IMR-90 (cell line): ENCODE measurements at regions not wholly inside any gene's neighbourhood (a gene's known extent, or its start where the extent isn't known, plus 50 kb on each side); places are given as distances from the start of the nearest gene placed in this dataset.

Source experiments
- ATAC-seq: fragments of 200-7000 bp; cut with Tn5 transposase; 2 replicates; pipeline ENCODE4 v1.9.1; 2020; ENCODE audit warnings: low read depth, mild to moderate bottlenecking, moderate library complexity
- BruUV-seq: library from RNA; stranded (reverse); fragments of 400-500 nt; replicated peaks from 2 replicates; lab custom pipeline; 2021; lab: Mats Ljungman, UMichigan
- CTCF ChIA-PET: fragments of 300-600 bp; formaldehyde crosslinking; extraction: SDS; loops from one replicate; lab custom pipeline; 2021; ENCODE audit warnings: antibody characterized with exemption; lab: Yijun Ruan, JAX
- POLR2A ChIA-PET: fragments of 300-600 bp; sonication (Branson Sonifier 250); formaldehyde crosslinking; loops from one replicate; lab custom pipeline; 2022; ENCODE audit warnings: antibody characterized with exemption; ENCODE audit not compliant: unreplicated experiment; lab: Charles Lee
- DNase-seq: peaks from one replicate; pipeline ENCODE4 v3.0.0; 2013
- H2AFZ ChIP-seq: replicated peaks from 2 replicates; pipeline ENCODE3; 2013; ENCODE audit warnings: low read length, mild to moderate bottlenecking; ENCODE audit not compliant: poor library complexity
- H2AK5ac ChIP-seq: 2 replicates; pipeline ENCODE4 v1.6.1; 2013; ENCODE audit warnings: low read depth, low read length, inconsistent platforms
- H2AK9ac ChIP-seq: replicated peaks from 2 replicates; pipeline ENCODE3; 2013; ENCODE audit warnings: mild to moderate bottlenecking, low read depth, low read length, moderate library complexity; ENCODE audit not compliant: poor library complexity
- H2BK120ac ChIP-seq: 2 replicates; pipeline ENCODE4 v1.6.1; 2013; ENCODE audit warnings: low read depth, low read length, inconsistent platforms
- H2BK15ac ChIP-seq: 3 replicates; pipeline ENCODE4 v1.6.1; 2013; ENCODE audit warnings: low read depth, low read length, inconsistent platforms
- H2BK20ac ChIP-seq: 2 replicates; pipeline ENCODE4 v1.6.1; 2013; ENCODE audit warnings: low read depth, mild to moderate bottlenecking, inconsistent platforms, low read length, moderate library complexity
- H2BK5ac ChIP-seq: 2 replicates; pipeline ENCODE4 v1.6.1; 2013; ENCODE audit warnings: mild to moderate bottlenecking, low read depth, low read length, inconsistent platforms; ENCODE audit not compliant: poor library complexity, severe bottlenecking
- H3K14ac ChIP-seq: replicated peaks from 2 replicates; pipeline ENCODE4 v1.6.1; 2013; ENCODE audit warnings: low read depth, low read length, inconsistent platforms
- H3K18ac ChIP-seq: 2 replicates; pipeline ENCODE4 v1.6.1; 2013; ENCODE audit warnings: low read depth, low read length, control low read depth
- H3K23ac ChIP-seq: 2 replicates; pipeline ENCODE4 v1.6.1; 2013; ENCODE audit warnings: low read depth, low read length, inconsistent platforms
- H3K27ac ChIP-seq: 2 replicates; pipeline ENCODE4 v1.5.1; 2013; ENCODE audit warnings: mild to moderate bottlenecking, control low read depth, low read length; ENCODE audit not compliant: insufficient read depth
- H3K27me3 ChIP-seq: 2 replicates; pipeline ENCODE4 v1.6.1; 2013; ENCODE audit warnings: low read length; ENCODE audit not compliant: control insufficient read depth, insufficient read depth
- H3K36me3 ChIP-seq: 2 replicates; pipeline ENCODE4 v1.6.1; 2013; ENCODE audit warnings: low read length, mixed read lengths; ENCODE audit not compliant: control insufficient read depth, insufficient read depth
- H3K4ac ChIP-seq: 2 replicates; pipeline ENCODE4 v1.6.1; 2013; ENCODE audit warnings: low read depth, low read length, inconsistent platforms
- H3K4me1 ChIP-seq: 2 replicates; pipeline ENCODE4 v1.6.1; 2013; ENCODE audit warnings: low read length, mixed read lengths; ENCODE audit not compliant: control insufficient read depth, insufficient read depth
- H3K4me2 ChIP-seq: 2 replicates; pipeline ENCODE4 v1.6.1; 2013; ENCODE audit warnings: low read depth, mild to moderate bottlenecking, control low read depth, low read length, moderate library complexity
- H3K4me3 ChIP-seq: 2 replicates; pipeline ENCODE4 v1.5.1; 2013; ENCODE audit warnings: low read depth, mild to moderate bottlenecking, control low read depth, low read length, moderate library complexity; ENCODE audit not compliant: insufficient read depth
- H3K56ac ChIP-seq: 2 replicates; pipeline ENCODE4 v1.6.1; 2013; ENCODE audit warnings: low read length, inconsistent platforms; ENCODE audit not compliant: insufficient read depth; ENCODE audit errors: extremely low read depth
- H3K79me1 ChIP-seq, 2 experiments: 2 replicates each; pipeline ENCODE4 v1.6.1; 2013; ENCODE audit warnings: low read length in 2 of 2, inconsistent platforms in 1 of 2, low read depth in 1 of 2
- H3K9ac ChIP-seq: 2 replicates; pipeline ENCODE4 v1.6.1; 2013; ENCODE audit warnings: low read depth, low read length, control low read depth
- H3K9me1 ChIP-seq: 2 replicates; pipeline ENCODE4 v1.6.1; 2013; ENCODE audit warnings: low read length, inconsistent platforms; ENCODE audit not compliant: insufficient read depth
- H3K9me3 ChIP-seq: 2 replicates; pipeline ENCODE4 v1.6.1; 2013; ENCODE audit warnings: low read length; ENCODE audit not compliant: control insufficient read depth, insufficient read depth
- H4K20me1 ChIP-seq: 2 replicates; pipeline ENCODE4 v1.6.1; 2013; ENCODE audit warnings: low read length, inconsistent platforms; ENCODE audit not compliant: insufficient read depth
- H4K5ac ChIP-seq: 2 replicates; pipeline ENCODE4 v1.6.1; 2013; ENCODE audit warnings: mild to moderate bottlenecking, low read depth, low read length, control low read depth
- H4K8ac ChIP-seq, 2 experiments: 2 replicates each; pipeline ENCODE4 v1.6.1; 2013; ENCODE audit warnings: low read depth in 2 of 2, low read length in 2 of 2, control low read depth in 1 of 2, inconsistent platforms in 1 of 2
- H4K91ac ChIP-seq: 2 replicates; pipeline ENCODE4 v1.6.1; 2013; ENCODE audit warnings: low read depth, low read length, inconsistent platforms; ENCODE audit not compliant: insufficient read depth
- BHLHE40 ChIP-seq: fragments of 150-350 bp; IDR thresholded peaks from 2 replicates; pipeline ENCODE4 v1.6.1; 2016; ENCODE audit warnings: mild to moderate bottlenecking, low read depth, low read length
- CEBPB ChIP-seq: IDR thresholded peaks from 2 replicates; pipeline ENCODE4 v1.6.1; 2012; ENCODE audit warnings: low read depth, low read length, improper control_type of control experiment
- CHD1 ChIP-seq: IDR thresholded peaks from 2 replicates; pipeline ENCODE4 v1.6.1; 2012; ENCODE audit warnings: low read depth, low read length, improper control_type of control experiment
- FOS ChIP-seq: fragments of 150-350 bp; IDR thresholded peaks from 2 replicates; pipeline ENCODE4 v1.6.1; 2016; ENCODE audit warnings: low read depth, low read length
- MAFK ChIP-seq: IDR thresholded peaks from 2 replicates; pipeline ENCODE4 v1.6.1; 2012; ENCODE audit warnings: low read depth, low read length, improper control_type of control experiment
- MAZ ChIP-seq: IDR thresholded peaks from 2 replicates; pipeline ENCODE4 v1.6.1; 2012; ENCODE audit warnings: low read depth, mild to moderate bottlenecking, low read length, improper control_type of control experiment, moderate library complexity, borderline replicate concordance
- MXI1 ChIP-seq: IDR thresholded peaks from 2 replicates; pipeline ENCODE4 v1.6.1; 2012; ENCODE audit warnings: low read depth, mild to moderate bottlenecking, low read length, moderate library complexity, borderline replicate concordance
- NFE2L2 ChIP-seq: fragments of 150-350 bp; IDR thresholded peaks from 2 replicates; pipeline ENCODE4 v1.6.1; 2016; ENCODE audit warnings: low read depth, mild to moderate bottlenecking, low read length
- POLR2A ChIP-seq: IDR thresholded peaks from 2 replicates; pipeline ENCODE4 v1.6.1; 2012; ENCODE audit warnings: mild to moderate bottlenecking, low read depth, low read length
- RAD21 ChIP-seq: IDR thresholded peaks from 2 replicates; pipeline ENCODE4 v1.6.1; 2012; ENCODE audit warnings: low read length, improper control_type of control experiment
- RCOR1 ChIP-seq: IDR thresholded peaks from 2 replicates; pipeline ENCODE4 v1.6.1; 2012; ENCODE audit warnings: mild to moderate bottlenecking, low read length, improper control_type of control experiment; ENCODE audit not compliant: insufficient replicate concordance
- RFX5 ChIP-seq: IDR thresholded peaks from 2 replicates; pipeline ENCODE4 v1.8.0; 2012; ENCODE audit warnings: low read depth, mild to moderate bottlenecking, low read length, moderate library complexity
- SMC3 ChIP-seq: fragments of 150-350 bp; IDR thresholded peaks from 2 replicates; pipeline ENCODE4 v1.6.1; 2016; ENCODE audit warnings: low read depth, mild to moderate bottlenecking, antibody characterized with exemption, low read length, moderate library complexity
- WGBS, 2 experiments: methylation state at CpG; one replicate each; pipeline versions ENCODE4 v1.1.5 to v1.1.7; 2013; ENCODE audit warnings: missing lambda C conversion rate in 2 of 2; ENCODE audit not compliant: insufficient read length in 1 of 2; ENCODE audit errors: extremely low coverage in 2 of 2; 5-methylcytosine and 5-hydroxymethylcytosine counted together
- dilution Hi-C: fragments of 300-500 bp; cut with HindIII; formaldehyde crosslinking; loops from one replicate; pipeline ENCODE4 v1.14.3; 2018; ENCODE audit warnings: low sequenced_read_pairs; ENCODE audit not compliant: unreplicated experiment
- in situ Hi-C: fragments of 300-500 bp; cut with MboI; formaldehyde crosslinking; loops from 3 replicates; pipeline ENCODE4 v1.14.3; 2019; ENCODE audit warnings: low sequenced_read_pairs, inconsistent platforms, mixed read lengths
- intact Hi-C: fragments of 100-400 bp; cut with micrococcal nuclease; formaldehyde crosslinking; loops from 2 replicates; pipeline ENCODE4 v1.10.0; 2022
- TF ChIP-seq, protein P1 (sequence below): conservative IDR thresholded peaks from 2 replicates; pipeline ENCODE4 v1.5.1; 2012; ENCODE audit warnings: mild to moderate bottlenecking, low read depth, low read length, improper control_type of control experiment
- TF ChIP-seq, protein P2 (sequence below): fragments of 150-350 bp; IDR thresholded peaks from 2 replicates; pipeline ENCODE4 v1.6.1; 2017; ENCODE audit warnings: mild to moderate bottlenecking, antibody characterized with exemption, low read length, low read depth
- TF ChIP-seq, protein P3 (sequence below): fragments of 150-350 bp; IDR thresholded peaks from 2 replicates; pipeline ENCODE4 v1.6.1; 2016; ENCODE audit warnings: low read depth, mild to moderate bottlenecking, low read length, moderate library complexity, borderline replicate concordance

DNA sequence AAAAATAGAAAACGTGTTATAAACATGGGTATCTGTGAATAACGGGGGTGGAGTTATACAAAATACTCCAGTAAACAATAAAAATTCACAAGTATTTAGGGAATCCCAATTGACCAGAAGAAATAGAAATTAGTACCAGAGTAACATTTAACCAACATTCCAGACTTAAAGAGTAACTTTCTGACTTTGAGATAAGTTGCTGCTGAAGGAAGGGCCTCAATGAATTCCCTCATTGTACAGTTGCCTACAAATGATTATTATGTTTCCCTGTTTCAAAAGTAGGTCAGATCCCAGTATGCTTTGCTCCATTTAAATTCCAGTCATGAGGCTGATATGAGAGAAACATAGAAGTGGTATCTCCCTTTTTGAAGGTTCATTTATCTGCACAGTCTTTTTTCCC is 88.3 kb upstream of the KCNH7 start:
- Histone ChIP-seq H3K27ac (no peak overlapping the region), H2BK20ac (no peak overlapping the region), H3K4me2 (no peak overlapping the region), H3K18ac (no peak overlapping the region), H4K8ac (no peak overlapping the region), H3K4me1 (no peaks in the 10 kb centered on the region), H2BK15ac (no peak overlapping the region), H4K20me1 (no peaks in the 10 kb centered on the region), H3K27me3 (no peaks in the 10 kb centered on the region), H4K91ac (no peak overlapping the region), H3K9ac (no peak overlapping the region), H3K9me1 (no peaks in the 10 kb centered on the region), H3K4me3 (no peak overlapping the region), H3K23ac (no peak overlapping the region), H3K4ac (no peak overlapping the region), H2AK5ac (no peak overlapping the region), H3K56ac (no peak overlapping the region), H3K14ac (no peak overlapping the region), H3K9me3 (peaks cover 5% of the 10 kb centered on the region; the same call in 1 of the 2 replicates), H3K36me3 (no peaks in the 10 kb centered on the region), H2BK5ac (no peak overlapping the region), H3K79me1 (no peaks in the 10 kb centered on the region), H2AFZ (no peak overlapping the region), H2AK9ac (no peak overlapping the region), H2BK120ac (no peak overlapping the region), H4K5ac (no peak overlapping the region)
- in situ Hi-C loops = no loop called here
- no peak for DNase-seq
- BruUV-seq = no TSS peak
- intact Hi-C loops = no loop called here
- no peak for ATAC-seq
- ChIA-PET CTCF (no interaction called here), POLR2A (no interaction called here)
- no peak for TF ChIP-seq SMC3
- TF ChIP-seq, protein P1, sequence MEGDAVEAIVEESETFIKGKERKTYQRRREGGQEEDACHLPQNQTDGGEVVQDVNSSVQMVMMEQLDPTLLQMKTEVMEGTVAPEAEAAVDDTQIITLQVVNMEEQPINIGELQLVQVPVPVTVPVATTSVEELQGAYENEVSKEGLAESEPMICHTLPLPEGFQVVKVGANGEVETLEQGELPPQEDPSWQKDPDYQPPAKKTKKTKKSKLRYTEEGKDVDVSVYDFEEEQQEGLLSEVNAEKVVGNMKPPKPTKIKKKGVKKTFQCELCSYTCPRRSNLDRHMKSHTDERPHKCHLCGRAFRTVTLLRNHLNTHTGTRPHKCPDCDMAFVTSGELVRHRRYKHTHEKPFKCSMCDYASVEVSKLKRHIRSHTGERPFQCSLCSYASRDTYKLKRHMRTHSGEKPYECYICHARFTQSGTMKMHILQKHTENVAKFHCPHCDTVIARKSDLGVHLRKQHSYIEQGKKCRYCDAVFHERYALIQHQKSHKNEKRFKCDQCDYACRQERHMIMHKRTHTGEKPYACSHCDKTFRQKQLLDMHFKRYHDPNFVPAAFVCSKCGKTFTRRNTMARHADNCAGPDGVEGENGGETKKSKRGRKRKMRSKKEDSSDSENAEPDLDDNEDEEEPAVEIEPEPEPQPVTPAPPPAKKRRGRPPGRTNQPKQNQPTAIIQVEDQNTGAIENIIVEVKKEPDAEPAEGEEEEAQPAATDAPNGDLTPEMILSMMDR = no peak
- TF ChIP-seq CHD1 = no peak
- TF ChIP-seq MAFK = no peak
- TF ChIP-seq BHLHE40 = no peak
- no peak for TF ChIP-seq FOS
- no peak for TF ChIP-seq RAD21
- TF ChIP-seq, protein P2, sequence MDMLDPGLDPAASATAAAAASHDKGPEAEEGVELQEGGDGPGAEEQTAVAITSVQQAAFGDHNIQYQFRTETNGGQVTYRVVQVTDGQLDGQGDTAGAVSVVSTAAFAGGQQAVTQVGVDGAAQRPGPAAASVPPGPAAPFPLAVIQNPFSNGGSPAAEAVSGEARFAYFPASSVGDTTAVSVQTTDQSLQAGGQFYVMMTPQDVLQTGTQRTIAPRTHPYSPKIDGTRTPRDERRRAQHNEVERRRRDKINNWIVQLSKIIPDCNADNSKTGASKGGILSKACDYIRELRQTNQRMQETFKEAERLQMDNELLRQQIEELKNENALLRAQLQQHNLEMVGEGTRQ = no peak
- TF ChIP-seq CEBPB = no peak
- TF ChIP-seq NFE2L2 = no peak
- TF ChIP-seq POLR2A = no peak
- no peak for TF ChIP-seq RFX5
- TF ChIP-seq MXI1 = no peak
- TF ChIP-seq, protein P3, sequence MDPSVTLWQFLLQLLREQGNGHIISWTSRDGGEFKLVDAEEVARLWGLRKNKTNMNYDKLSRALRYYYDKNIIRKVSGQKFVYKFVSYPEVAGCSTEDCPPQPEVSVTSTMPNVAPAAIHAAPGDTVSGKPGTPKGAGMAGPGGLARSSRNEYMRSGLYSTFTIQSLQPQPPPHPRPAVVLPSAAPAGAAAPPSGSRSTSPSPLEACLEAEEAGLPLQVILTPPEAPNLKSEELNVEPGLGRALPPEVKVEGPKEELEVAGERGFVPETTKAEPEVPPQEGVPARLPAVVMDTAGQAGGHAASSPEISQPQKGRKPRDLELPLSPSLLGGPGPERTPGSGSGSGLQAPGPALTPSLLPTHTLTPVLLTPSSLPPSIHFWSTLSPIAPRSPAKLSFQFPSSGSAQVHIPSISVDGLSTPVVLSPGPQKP = no peak
- TF ChIP-seq MAZ = no peak
- TF ChIP-seq RCOR1 = no peak
- WGBS, 2 experiments = no CpG with 5 or more reads among the region's 2 CpGs
- dilution Hi-C loops = no loop called here
